OCI-LY7 (cell line): ENCODE measurements at regions not wholly inside any gene's neighbourhood (a gene's known extent, or its start where the extent isn't known, plus 50 kb on each side); places are given as distances from the start of the nearest gene placed in this dataset.

Source experiments
- BruUV-seq: library from RNA; stranded (reverse); fragments of 400-500 nt; replicated peaks from 2 replicates; lab custom pipeline; 2021; lab: Mats Ljungman, UMichigan
- CTCF ChIA-PET: fragments of 300-600 bp; sonication (Branson Sonifier 250); formaldehyde crosslinking; loops from one replicate; lab custom pipeline; 2022; ENCODE audit warnings: antibody characterized with exemption; ENCODE audit not compliant: unreplicated experiment; lab: Charles Lee
- POLR2A ChIA-PET: fragments of 300-600 bp; sonication (Branson Sonifier 250); formaldehyde crosslinking; loops from one replicate; lab custom pipeline; 2022; ENCODE audit warnings: antibody characterized with exemption; lab: Charles Lee
- DNase-seq: peaks from one replicate; pipeline ENCODE4 v3.0.0-alpha.2; 2015; ENCODE audit warnings: low spot score
- H2AFZ ChIP-seq: fragments of 200-600 bp; sonication (generic), shearing (Covaris generic); 2 replicates; pipeline ENCODE4 v1.6.1; 2014; ENCODE audit warnings: mild to moderate bottlenecking, antibody characterized with exemption, low read length, moderate library complexity
- H3K27ac ChIP-seq: fragments of 200-600 bp; sonication (generic); 2 replicates; pipeline ENCODE4 v1.5.1; 2014; ENCODE audit warnings: mixed run types, low read depth, mild to moderate bottlenecking, moderate library complexity, low read length, inconsistent platforms; ENCODE audit not compliant: poor library complexity, severe bottlenecking
- H3K36me3 ChIP-seq: fragments of 200-600 bp; sonication (generic); 2 replicates; pipeline ENCODE4 v1.6.1; 2014; ENCODE audit warnings: mild to moderate bottlenecking, antibody characterized with exemption, low read length, moderate library complexity, mixed read lengths; ENCODE audit not compliant: insufficient read depth
- H3K4me1 ChIP-seq: fragments of 200-600 bp; sonication (generic); 2 replicates; pipeline ENCODE4 v1.5.1; 2014; ENCODE audit warnings: mild to moderate bottlenecking, low read length; ENCODE audit not compliant: insufficient read depth, poor library complexity, severe bottlenecking
- H3K4me2 ChIP-seq: fragments of 200-600 bp; sonication (generic); 2 replicates; pipeline ENCODE4 v1.6.1; 2014; ENCODE audit warnings: mild to moderate bottlenecking, low read length
- H3K4me3 ChIP-seq: fragments of 200-600 bp; sonication (generic); 2 replicates; pipeline ENCODE4 v1.5.1; 2014; ENCODE audit warnings: mild to moderate bottlenecking, low read depth, low read length; ENCODE audit not compliant: poor library complexity, severe bottlenecking
- H3K79me2 ChIP-seq: fragments of 200-600 bp; sonication (generic); 2 replicates; pipeline ENCODE4 v1.6.1; 2016; ENCODE audit warnings: low read depth, mild to moderate bottlenecking, low read length, moderate library complexity, mixed read lengths; ENCODE audit not compliant: insufficient read depth
- H3K9me2 ChIP-seq: fragments of 200-600 bp; sonication (generic); 2 replicates; pipeline ENCODE4 v1.6.1; 2016; ENCODE audit warnings: mild to moderate bottlenecking, low read length, mixed read lengths; ENCODE audit not compliant: insufficient read depth
- H3K9me3 ChIP-seq: fragments of 200-600 bp; sonication (generic); 2 replicates; pipeline ENCODE4 v1.6.1; 2014; ENCODE audit warnings: mild to moderate bottlenecking, mixed run types, low read length, mixed read lengths
- H4K20me1 ChIP-seq: fragments of 200-600 bp; sonication (generic); 2 replicates; pipeline ENCODE4 v1.6.1; 2014; ENCODE audit warnings: mild to moderate bottlenecking, antibody characterized with exemption, low read length, moderate library complexity, mixed read lengths; ENCODE audit not compliant: insufficient read depth
- EZH2phosphoT487 ChIP-seq: fragments of 200-600 bp; sonication (generic); IDR thresholded peaks from 2 replicates; pipeline ENCODE4 v1.6.1; 2018; ENCODE audit warnings: low read depth, borderline replicate concordance, mild to moderate bottlenecking, mixed run types, antibody characterized with exemption, low read length, moderate library complexity, mixed read lengths
- intact Hi-C: fragments of 100-400 bp; cut with micrococcal nuclease; formaldehyde crosslinking; loops from one replicate; pipeline ENCODE4 v1.10.0; 2022; ENCODE audit not compliant: unreplicated experiment
- TF ChIP-seq, protein P1 (sequence below): fragments of 200-600 bp; sonication (generic); conservative IDR thresholded peaks from 2 replicates; pipeline ENCODE4 v1.5.1; 2014; ENCODE audit warnings: mild to moderate bottlenecking, antibody characterized with exemption, low read length, moderate library complexity, mixed read lengths

DNA sequence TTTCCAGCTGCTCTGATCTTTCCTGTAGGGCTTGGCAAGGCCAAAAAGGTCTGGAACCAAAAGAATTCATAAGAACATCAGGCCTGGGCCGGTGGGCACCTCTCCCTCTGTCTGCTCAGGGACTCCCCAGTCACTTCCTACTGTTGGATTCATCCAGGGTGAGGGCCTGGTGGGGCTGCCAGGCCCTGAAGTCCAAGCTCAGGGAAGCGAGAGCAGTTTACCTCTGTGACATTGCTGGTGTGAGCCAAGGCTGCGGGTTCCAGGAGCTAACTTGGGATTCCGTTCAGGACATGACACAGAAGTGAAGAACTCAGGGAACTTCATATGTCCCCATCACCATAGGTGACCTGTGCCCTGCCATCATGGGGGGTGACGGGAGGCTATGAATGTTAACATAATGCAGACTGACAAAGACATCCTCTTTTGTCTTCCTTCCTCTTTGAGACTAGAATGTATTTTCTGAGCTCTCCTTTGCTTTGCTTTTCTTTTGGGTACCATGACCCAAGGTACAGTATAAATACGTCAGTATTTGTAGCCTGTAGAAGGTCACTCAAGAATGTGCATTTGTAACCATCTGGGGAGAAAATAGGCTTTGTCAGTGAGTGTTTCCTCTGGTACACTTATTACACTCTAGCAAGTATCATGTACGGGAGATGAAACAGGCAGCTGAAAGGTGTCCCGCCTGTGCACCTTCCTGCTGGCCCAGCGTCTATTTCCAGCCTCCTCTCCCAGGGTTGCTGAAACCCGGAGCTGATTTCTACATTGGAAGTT lies 130.5 kb upstream of the SLC1A4 start:
- POLR2A ChIA-PET = interaction anchor here (0.5 to 1.6 kb wide), 10 partner anchors 10 to 326 kb away, joined by 3 to 12 read pairs (median 4); partner anchors contain the start of gene SERTAD2
- H4K20me1 ChIP-seq = no peaks in the 10 kb centered on the region
- no peaks in the 10 kb centered on the region for H3K36me3 ChIP-seq
- peak; percentile 50 for DNase-seq
- CTCF ChIA-PET = interaction anchor here (1.1 kb wide), 1 partner anchor 18 kb away, joined by 4 read pairs; no protein-coding TSS in a partner anchor
- peak overlapping the region; percentile 82 for H2AFZ ChIP-seq
- H3K79me2 ChIP-seq = no peaks in the 10 kb centered on the region
- H3K9me3 ChIP-seq = peaks cover 8% of the 10 kb centered on the region; the same call in 1 of the 2 replicates
- H3K4me1 ChIP-seq = peaks cover 59% of the 10 kb centered on the region
- TF ChIP-seq, protein P1, sequence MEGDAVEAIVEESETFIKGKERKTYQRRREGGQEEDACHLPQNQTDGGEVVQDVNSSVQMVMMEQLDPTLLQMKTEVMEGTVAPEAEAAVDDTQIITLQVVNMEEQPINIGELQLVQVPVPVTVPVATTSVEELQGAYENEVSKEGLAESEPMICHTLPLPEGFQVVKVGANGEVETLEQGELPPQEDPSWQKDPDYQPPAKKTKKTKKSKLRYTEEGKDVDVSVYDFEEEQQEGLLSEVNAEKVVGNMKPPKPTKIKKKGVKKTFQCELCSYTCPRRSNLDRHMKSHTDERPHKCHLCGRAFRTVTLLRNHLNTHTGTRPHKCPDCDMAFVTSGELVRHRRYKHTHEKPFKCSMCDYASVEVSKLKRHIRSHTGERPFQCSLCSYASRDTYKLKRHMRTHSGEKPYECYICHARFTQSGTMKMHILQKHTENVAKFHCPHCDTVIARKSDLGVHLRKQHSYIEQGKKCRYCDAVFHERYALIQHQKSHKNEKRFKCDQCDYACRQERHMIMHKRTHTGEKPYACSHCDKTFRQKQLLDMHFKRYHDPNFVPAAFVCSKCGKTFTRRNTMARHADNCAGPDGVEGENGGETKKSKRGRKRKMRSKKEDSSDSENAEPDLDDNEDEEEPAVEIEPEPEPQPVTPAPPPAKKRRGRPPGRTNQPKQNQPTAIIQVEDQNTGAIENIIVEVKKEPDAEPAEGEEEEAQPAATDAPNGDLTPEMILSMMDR = no peak
- no peak for TF ChIP-seq EZH2phosphoT487
- no peaks in the 10 kb centered on the region for H3K9me2 ChIP-seq
- intact Hi-C loops = loop anchor here (1.0 kb wide), 1 partner anchor 212 kb away; no protein-coding TSS in a partner anchor
- H3K27ac ChIP-seq = peak overlapping the region; percentile 12
- BruUV-seq = no TSS peak
- H3K4me3 ChIP-seq = peak overlapping the region; percentile 17
- H3K4me2 ChIP-seq = peak overlapping the region; percentile 72

DNA sequence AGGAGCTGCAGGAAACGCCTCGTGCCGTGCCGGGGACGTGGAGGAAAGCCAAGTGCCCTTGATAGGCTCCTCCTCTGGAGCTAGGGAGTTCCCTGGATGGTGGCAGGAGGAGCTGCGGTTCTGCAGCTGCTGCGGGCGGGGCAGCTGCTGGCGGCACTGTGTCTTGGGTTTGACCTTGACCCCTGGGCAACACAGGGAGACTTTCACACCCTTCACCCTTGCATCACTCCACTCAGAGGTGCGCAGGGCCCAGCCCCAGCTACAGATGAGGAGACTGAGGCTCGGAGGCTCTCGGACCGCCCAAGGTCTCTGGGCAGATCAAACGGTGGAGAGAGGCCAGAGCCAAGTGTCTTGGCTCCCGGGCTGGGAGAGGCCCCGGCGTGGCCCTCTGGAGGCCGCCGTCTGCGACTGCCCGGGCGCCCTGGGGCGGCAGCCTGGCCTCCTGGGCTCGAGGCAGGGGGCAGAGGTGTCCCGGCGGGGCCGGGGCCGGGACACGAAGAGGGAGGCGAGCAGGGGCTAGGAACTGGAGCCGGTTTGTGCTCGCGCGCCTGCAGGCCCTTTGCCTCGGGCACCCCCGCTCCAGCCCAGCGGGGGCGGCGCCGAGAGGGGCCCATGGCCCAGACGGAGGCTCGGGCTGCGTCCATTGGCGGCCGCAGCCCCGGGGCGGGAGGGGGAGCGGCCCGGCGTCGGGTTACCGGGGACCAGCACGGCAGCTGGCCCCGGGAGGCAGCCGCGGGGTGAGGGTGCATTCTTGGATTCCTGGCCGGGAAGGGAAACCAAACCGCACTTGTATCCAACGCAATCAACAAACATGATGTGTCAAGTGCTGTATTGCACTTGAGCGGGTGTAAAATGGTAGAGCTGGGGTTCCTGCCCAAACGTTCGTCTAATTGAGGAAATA lies 129.6 kb upstream of the SLC1A4 start:
- no peak for DNase-seq
- Histone ChIP-seq H4K20me1 (no peaks in the 10 kb centered on the region), H3K9me3 (peaks cover 8% of the 10 kb centered on the region; the same call in 1 of the 2 replicates), H3K36me3 (no peaks in the 10 kb centered on the region), H3K4me1 (peaks cover 66% of the 10 kb centered on the region), H3K79me2 (no peaks in the 10 kb centered on the region), H3K27ac (peak overlapping the region; percentile 12), H2AFZ (peak overlapping the region; percentile 82), H3K4me3 (peak overlapping the region; percentile 17), H3K9me2 (no peaks in the 10 kb centered on the region), H3K4me2 (peak overlapping the region; percentile 72)
- POLR2A ChIA-PET = interaction anchor here (0.6 to 1.6 kb wide), 12 partner anchors 11 to 336 kb away, joined by 3 to 12 read pairs (median 3); no protein-coding TSS in a partner anchor
- BruUV-seq = no TSS peak
- CTCF ChIA-PET = interaction anchor here (1.1 kb wide), 1 partner anchor 19 kb away, joined by 4 read pairs; no protein-coding TSS in a partner anchor
- intact Hi-C loops = loop anchor here (1.0 to 5.0 kb wide), 2 partner anchors 92 to 213 kb away; no protein-coding TSS in a partner anchor
- TF ChIP-seq, protein P1 = no peak
- no peak for TF ChIP-seq EZH2phosphoT487
